GM19351 (cell line): ENCODE measurements at regions not wholly inside any gene's neighbourhood (a gene's known extent, or its start where the extent isn't known, plus 50 kb on each side); places are given as distances from the start of the nearest gene placed in this dataset.

Experiments
- ATAC-seq: cut with Tn5 transposase; IDR thresholded peaks from one replicate; pipeline ENCODE4 v1.9.1; 2021; ENCODE audit warnings: mild to moderate bottlenecking, moderate library complexity; ENCODE audit not compliant: unreplicated experiment

- ATAC-seq = no peak
Measured at GRCh38 chr5:32984851-32985610, 273.9 kb downstream of the NPR3 start.

GRCh38 chr5:32989815-32990214 is 278.7 kb downstream of the NPR3 start:
- ATAC-seq = no peak

- ATAC-seq = no peak
Measured at GRCh38 chr5:32990593-32991420, 279.7 kb downstream of the NPR3 start.

- ATAC-seq = no peak
Measured at GRCh38 chr5:32991421-32991815, 280.3 kb downstream of the NPR3 start.

- ATAC-seq = no peak
Measured at GRCh38 chr5:32996336-32996735, 285.2 kb downstream of the NPR3 start.

GRCh38 chr5:33008751-33009418 is 297.8 kb downstream of the NPR3 start:
- no peak for ATAC-seq

- no peak for ATAC-seq
Measured at GRCh38 chr5:33010846-33011245, 299.7 kb downstream of the NPR3 start.

GRCh38 chr5:33011801-33012200 is 300.7 kb downstream of the NPR3 start:
- ATAC-seq = no peak

GRCh38 chr5:33023649-33024048 is 312.5 kb downstream of the NPR3 start:
- ATAC-seq = no peak

GRCh38 chr5:33032271-33033070 is 321.4 kb downstream of the NPR3 start:
- no peak for ATAC-seq

- ATAC-seq = no peak
Measured at GRCh38 chr5:33033516-33033915, 322.4 kb downstream of the NPR3 start.

- no peak for ATAC-seq
Measured at GRCh38 chr5:33034777-33035176, 323.7 kb downstream of the NPR3 start.

- ATAC-seq = no peak
Measured at GRCh38 chr5:33035851-33036527, 324.9 kb downstream of the NPR3 start.

GRCh38 chr5:33037076-33037475 is 326.0 kb downstream of the NPR3 start:
- ATAC-seq = no peak

- no peak for ATAC-seq
Measured at GRCh38 chr5:33041586-33041985, 330.5 kb downstream of the NPR3 start.

- no peak for ATAC-seq
Measured at GRCh38 chr5:33043343-33043997, 332.3 kb downstream of the NPR3 start.

- ATAC-seq = no peak
Measured at GRCh38 chr5:33046091-33046490, 335.0 kb downstream of the NPR3 start.

GRCh38 chr5:33048315-33048714 is 337.2 kb downstream of the NPR3 start:
- ATAC-seq = no peak

GRCh38 chr5:33049298-33049697 is 338.2 kb downstream of the NPR3 start:
- ATAC-seq = no peak

- ATAC-seq = no peak
Measured at GRCh38 chr5:33049842-33050241, 338.7 kb downstream of the NPR3 start.
